Fibroblast of skin of abdomen (primary cell): ENCODE measurements at regions not wholly inside any gene's neighbourhood (a gene's known extent, or its start where the extent isn't known, plus 50 kb on each side); places are given as distances from the start of the nearest gene placed in this dataset.
"Not testable (repeated sequence)": the region's sequence is repeated elsewhere in the genome, so short reads cannot be mapped to it uniquely, and the experiment has no call there.

Experiments
- DNase-seq: peaks from one replicate; pipeline ENCODE4 v3.0.0-alpha.2; 2013

GRCh38 chr10:120760253-120760652 lies 90.9 kb upstream of the WDR11 start:
- no peak for DNase-seq

DNA sequence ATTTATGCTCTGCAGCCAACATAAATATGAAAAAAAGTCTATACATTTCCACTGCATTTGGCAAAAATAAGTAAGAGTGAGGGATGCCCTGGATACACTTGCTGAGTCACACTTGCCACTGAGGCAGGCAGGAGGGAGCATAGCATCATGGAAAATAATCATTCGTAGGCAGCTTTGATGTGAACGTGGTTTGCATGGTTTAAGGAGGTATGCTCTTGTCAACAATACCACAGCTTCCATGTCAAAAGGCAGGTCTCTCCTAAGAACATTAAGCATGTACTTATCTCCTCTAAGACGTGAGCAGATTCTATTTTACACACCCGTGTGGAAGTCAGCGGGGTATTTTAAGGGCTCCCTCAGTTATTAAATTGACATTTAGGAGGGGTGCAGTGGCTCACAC lies 89.2 kb upstream of the WDR11 start:
- no peak for DNase-seq

GRCh38 chr10:120765226-120765803 lies 85.8 kb upstream of the WDR11 start:
- no peak for DNase-seq

DNA sequence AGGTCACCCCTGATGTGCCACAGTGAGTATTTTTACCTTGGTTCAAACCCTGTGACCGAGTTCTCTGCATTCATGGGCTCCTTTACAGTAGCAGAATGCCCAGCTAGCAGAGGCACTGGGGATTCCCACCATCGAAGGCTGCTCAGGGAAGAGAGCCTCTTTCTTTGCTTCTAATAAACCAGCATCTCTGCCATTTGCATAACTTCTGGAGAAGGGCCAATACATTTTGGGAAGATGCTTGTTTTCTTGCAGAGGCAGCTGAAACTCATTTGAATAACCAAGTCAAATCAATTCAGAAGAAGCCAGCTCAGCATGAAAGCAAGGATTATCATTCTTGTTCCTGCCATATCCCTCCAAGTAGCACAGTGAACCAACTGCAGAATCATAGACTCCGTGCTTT lies 82.9 kb upstream of the WDR11 start:
- no peak for DNase-seq

- DNase-seq = no peak
Measured at GRCh38 chr10:120770496-120770895, 80.7 kb upstream of the WDR11 start.

- no peak for DNase-seq
Measured at GRCh38 chr10:120776442-120776841, 74.7 kb upstream of the WDR11 start.

- DNase-seq = no peak
Measured at GRCh38 chr10:120782336-120782735, 68.8 kb upstream of the WDR11 start.

DNA sequence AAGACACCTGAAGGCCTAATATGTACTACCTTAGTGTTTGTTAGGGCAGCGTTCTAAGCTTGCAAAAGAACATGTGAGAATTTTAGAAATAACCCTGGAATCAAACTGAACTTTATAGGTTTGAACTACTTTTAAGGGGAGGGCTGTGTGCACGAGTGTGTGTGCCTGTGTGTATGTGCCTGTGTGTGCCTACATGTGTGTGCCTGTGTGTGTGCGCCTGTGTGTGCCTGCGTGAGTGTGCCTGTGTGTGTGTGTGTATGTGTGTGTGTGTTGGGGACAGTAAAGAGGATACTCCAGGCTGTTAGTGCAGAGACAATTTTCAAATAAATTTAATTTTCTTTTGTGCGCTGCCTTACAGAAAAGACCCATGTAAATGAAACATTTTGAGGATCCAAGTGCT lies 68.1 kb upstream of the WDR11 start:
- DNase-seq = no peak

DNA sequence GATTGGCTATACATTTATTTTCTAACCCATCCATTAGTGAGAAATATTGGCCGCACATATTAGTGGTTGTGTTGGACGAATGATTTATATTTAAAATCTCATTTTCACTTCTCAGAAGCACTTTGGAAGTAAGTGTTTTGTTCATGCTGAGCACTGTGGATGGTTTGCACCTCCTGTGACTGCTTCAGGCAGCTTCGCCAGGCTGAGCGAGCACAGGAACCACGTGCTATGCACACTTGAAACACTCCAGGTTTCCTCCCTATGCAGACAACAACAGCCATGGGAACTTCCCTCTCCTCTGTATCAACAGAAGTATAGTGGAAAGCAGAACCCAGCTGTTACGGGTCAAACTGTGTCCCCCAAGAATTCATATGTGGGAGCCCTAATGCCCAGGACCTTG lies 67.3 kb upstream of the WDR11 start:
- DNase-seq = no peak

DNA sequence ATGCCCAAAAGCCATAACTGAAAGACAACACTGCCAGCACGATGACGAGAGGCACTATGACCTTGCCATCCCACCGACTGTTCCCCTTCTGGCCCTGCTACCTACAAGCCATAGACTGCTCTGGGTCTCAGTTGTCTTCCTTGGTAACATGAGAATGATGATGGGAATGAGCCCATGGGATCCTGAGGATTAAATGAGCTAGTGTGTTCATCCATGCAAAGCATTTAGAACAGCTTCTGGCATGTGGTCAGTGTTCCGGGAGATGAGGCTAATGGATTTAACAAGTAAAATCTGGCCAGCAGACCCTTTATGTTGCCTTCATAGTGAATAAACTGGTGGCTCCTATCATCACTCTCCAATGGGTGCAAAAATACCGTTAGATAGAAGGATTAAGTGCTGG lies 62.4 kb upstream of the WDR11 start:
- no peak for DNase-seq

- no peak for DNase-seq
Measured at GRCh38 chr10:120789303-120790203, 61.6 kb upstream of the WDR11 start.

GRCh38 chr10:120791316-120791715 lies 59.8 kb upstream of the WDR11 start:
- no peak for DNase-seq

DNA sequence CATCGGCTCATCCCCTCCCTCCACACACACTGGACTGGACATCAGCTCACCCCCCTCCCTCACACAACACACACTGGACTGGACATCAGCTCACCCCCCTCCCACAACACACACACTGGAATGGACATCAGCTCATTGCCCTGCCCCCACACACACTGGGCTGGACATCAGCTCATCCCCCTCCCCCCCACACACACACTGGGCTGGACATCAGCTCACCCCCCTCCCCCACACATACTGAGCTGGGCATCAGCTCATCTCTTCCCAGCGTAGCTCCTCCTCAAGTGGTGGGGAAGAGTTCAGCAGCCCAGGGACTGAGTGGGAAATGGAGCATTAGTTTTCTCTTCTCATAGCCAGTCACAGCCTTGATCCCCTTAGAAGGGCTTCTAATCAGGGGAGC lies 58.1 kb upstream of the WDR11 start:
- no peak for DNase-seq

DNA sequence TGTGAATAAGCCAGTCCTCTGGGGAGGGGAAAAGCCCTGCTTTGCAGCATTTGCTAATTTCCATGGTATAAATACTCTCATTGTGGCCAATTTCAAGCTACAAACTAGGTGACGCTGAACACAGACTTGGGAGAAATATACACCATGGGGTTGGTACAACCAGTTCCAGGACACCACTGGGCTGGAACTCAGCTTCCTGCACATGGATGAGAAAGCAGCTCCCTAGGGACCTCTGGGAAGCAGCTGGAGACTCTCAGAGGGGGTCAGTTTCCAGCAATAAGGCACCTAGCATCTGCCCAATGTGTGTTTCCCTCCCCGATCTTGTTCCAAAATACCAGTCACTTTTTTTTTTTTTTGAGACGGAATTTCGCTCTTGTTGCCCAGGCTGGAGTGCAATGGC lies 56.8 kb upstream of the WDR11 start:
- DNase-seq = no peak

GRCh38 chr10:120798276-120798675 lies 52.9 kb upstream of the WDR11 start:
- not testable (repeated sequence) for DNase-seq

GRCh38 chr10:120799849-120800248 lies 51.3 kb upstream of the WDR11 start:
- DNase-seq = no peak

DNA sequence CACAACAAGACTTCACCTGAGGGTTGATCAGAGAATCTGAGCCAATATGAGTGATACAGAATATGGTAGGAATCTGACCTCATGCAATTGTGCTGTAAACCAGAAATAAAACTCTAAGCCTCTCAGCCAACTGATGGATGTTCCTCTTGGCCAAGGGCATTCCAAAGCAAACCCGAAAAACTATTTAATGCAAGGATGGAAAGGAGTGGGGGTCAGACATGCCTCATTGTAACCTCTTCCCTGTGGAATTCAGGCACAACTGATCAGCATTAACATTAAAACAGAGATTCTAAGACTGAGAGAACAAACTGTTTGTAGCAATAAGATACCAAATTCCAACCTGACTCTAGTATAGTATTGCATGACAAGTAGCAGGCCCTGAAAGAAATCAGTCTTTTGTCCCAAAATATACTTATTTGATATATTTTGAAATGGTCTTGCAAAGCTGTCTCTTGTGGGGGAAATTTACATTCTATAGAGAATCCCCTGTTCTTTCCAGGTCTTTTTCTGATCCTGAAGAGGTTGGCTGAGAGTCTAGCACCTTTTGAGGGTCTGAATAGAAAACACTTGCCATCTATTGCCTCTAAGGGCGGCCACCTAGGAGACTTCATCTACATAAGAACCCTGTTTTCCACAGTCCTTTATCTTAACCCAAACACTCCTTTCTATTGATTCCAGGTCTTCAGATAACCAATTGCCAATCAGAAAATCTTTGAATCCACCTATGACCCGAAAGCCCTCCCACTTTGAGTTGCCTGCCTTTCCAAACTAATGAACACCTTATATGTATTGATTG lies 50.4 kb upstream of the WDR11 start:
- DNase-seq = no peak
